Activated CD8-positive, alpha-beta T cell treated with anti-CD3 and anti-CD28 coated beads for 36 hours (primary cell): ENCODE measurements at regions not wholly inside any gene's neighbourhood (a gene's known extent, or its start where the extent isn't known, plus 50 kb on each side); places are given as distances from the start of the nearest gene placed in this dataset.

Experiments used
- ATAC-seq: fragments of 200-7000 bp; cut with Tn5 transposase; one replicate; pipeline ENCODE4 v1.10.0; 2021; ENCODE audit warnings: mild to moderate bottlenecking, moderate library complexity
- CTCF ChIA-PET: fragments of 350-600 bp; sonication (Branson Sonifier 250); formaldehyde crosslinking; loops from one replicate; lab custom pipeline; 2021; ENCODE audit warnings: antibody characterized with exemption; lab: Charles Lee
- POLR2A ChIA-PET: fragments of 350-600 bp; sonication (Branson Sonifier 250); formaldehyde crosslinking; loops from one replicate; lab custom pipeline; 2021; ENCODE audit warnings: antibody characterized with exemption; lab: Charles Lee
- DNase-seq: peaks from one replicate; pipeline ENCODE4 v3.0.0-alpha.2; 2020
- H3K27ac Mint-ChIP-seq: one replicate; pipeline ENCODE4 v1.8.0; 2021; ENCODE audit warnings: mild to moderate bottlenecking, mixed read lengths
- H3K27me3 Mint-ChIP-seq: one replicate; pipeline ENCODE4 v1.8.0; 2021; ENCODE audit warnings: mixed read lengths
- H3K36me3 Mint-ChIP-seq: one replicate; pipeline ENCODE4 v1.8.0; 2021; ENCODE audit warnings: low read depth, mixed read lengths
- H3K4me1 Mint-ChIP-seq: one replicate; pipeline ENCODE4 v1.8.0; 2021; ENCODE audit warnings: low read depth, mixed read lengths
- H3K4me3 Mint-ChIP-seq: one replicate; pipeline ENCODE4 v1.8.0; 2021; ENCODE audit warnings: mild to moderate bottlenecking, moderate library complexity, mixed read lengths
- H3K9me3 Mint-ChIP-seq: one replicate; pipeline ENCODE4 v1.8.0; 2021; ENCODE audit warnings: mixed read lengths
- CTCF ChIP-seq: fragments of 200-600 bp; IDR thresholded peaks from one replicate; pipeline ENCODE4 v1.8.0; 2022; ENCODE audit warnings: antibody characterized with exemption, mild to moderate bottlenecking
- intact Hi-C: fragments of 100-400 bp; cut with micrococcal nuclease; formaldehyde crosslinking; loops from one replicate; pipeline ENCODE4 v1.10.0; 2022

GRCh38 chr10:129390726-129391125, 76.3 kb upstream of the MGMT start:
- Mint-ChIP-seq H3K27me3 (peaks cover 4% of the 10 kb centered on the region), H3K9me3 (no peaks in the 10 kb centered on the region), H3K4me1 (no peaks in the 10 kb centered on the region), H3K4me3 (no peak overlapping the region), H3K27ac (no peak overlapping the region), H3K36me3 (no peaks in the 10 kb centered on the region)
- intact Hi-C loops = no loop called here
- POLR2A ChIA-PET = no interaction called here
- DNase-seq (no peak), ATAC-seq (no peak)
- CTCF ChIA-PET = no interaction called here
- no peak for TF ChIP-seq CTCF

DNA sequence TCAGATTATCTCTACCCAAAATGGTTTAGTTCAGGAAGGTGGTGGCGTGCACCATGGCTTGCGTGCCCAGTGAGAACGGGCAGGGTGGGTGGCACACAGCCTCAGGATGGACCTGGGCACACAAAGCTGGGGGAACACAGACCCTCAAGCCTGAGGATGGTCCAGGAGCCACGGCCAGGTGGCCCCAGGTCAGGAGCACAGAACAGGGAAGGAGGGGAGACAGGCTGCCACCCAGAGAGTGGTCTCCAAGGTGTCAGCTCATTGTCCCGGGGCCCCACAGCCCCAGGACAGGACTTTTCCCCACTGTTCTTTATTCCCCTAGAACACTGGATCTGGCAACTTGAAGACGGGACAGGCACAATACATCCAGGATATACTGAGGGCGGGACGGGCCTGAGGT, 75.6 kb upstream of the MGMT start:
- ATAC-seq = no peak
- intact Hi-C loops = no loop called here
- H3K27me3 Mint-ChIP-seq = peaks cover 4% of the 10 kb centered on the region
- ChIA-PET POLR2A (no interaction called here), CTCF (no interaction called here)
- no peak overlapping the region for H3K4me3 Mint-ChIP-seq
- no peaks in the 10 kb centered on the region for H3K36me3 Mint-ChIP-seq
- H3K4me1 Mint-ChIP-seq = no peaks in the 10 kb centered on the region
- H3K27ac Mint-ChIP-seq = no peak overlapping the region
- TF ChIP-seq CTCF = no peak
- H3K9me3 Mint-ChIP-seq = no peaks in the 10 kb centered on the region
- DNase-seq = no peak

GRCh38 chr10:129392855-129393254, 74.2 kb upstream of the MGMT start:
- ATAC-seq = no peak
- H3K36me3 Mint-ChIP-seq = no peaks in the 10 kb centered on the region
- no peak for DNase-seq
- no peak for TF ChIP-seq CTCF
- no peak overlapping the region for H3K4me3 Mint-ChIP-seq
- H3K27ac Mint-ChIP-seq = no peak overlapping the region
- intact Hi-C loops = no loop called here
- ChIA-PET POLR2A (no interaction called here), CTCF (no interaction called here)
- H3K9me3 Mint-ChIP-seq = no peaks in the 10 kb centered on the region
- H3K27me3 Mint-ChIP-seq = peaks cover 4% of the 10 kb centered on the region
- H3K4me1 Mint-ChIP-seq = no peaks in the 10 kb centered on the region

GRCh38 chr10:129393812-129394211, 73.2 kb upstream of the MGMT start:
- TF ChIP-seq CTCF = no peak
- Mint-ChIP-seq H3K27me3 (peaks cover 4% of the 10 kb centered on the region), H3K9me3 (no peaks in the 10 kb centered on the region), H3K4me3 (no peak overlapping the region), H3K27ac (no peak overlapping the region), H3K36me3 (no peaks in the 10 kb centered on the region), H3K4me1 (no peaks in the 10 kb centered on the region)
- ATAC-seq (no peak), DNase-seq (no peak)
- ChIA-PET CTCF (no interaction called here), POLR2A (no interaction called here)
- intact Hi-C loops = no loop called here

DNA sequence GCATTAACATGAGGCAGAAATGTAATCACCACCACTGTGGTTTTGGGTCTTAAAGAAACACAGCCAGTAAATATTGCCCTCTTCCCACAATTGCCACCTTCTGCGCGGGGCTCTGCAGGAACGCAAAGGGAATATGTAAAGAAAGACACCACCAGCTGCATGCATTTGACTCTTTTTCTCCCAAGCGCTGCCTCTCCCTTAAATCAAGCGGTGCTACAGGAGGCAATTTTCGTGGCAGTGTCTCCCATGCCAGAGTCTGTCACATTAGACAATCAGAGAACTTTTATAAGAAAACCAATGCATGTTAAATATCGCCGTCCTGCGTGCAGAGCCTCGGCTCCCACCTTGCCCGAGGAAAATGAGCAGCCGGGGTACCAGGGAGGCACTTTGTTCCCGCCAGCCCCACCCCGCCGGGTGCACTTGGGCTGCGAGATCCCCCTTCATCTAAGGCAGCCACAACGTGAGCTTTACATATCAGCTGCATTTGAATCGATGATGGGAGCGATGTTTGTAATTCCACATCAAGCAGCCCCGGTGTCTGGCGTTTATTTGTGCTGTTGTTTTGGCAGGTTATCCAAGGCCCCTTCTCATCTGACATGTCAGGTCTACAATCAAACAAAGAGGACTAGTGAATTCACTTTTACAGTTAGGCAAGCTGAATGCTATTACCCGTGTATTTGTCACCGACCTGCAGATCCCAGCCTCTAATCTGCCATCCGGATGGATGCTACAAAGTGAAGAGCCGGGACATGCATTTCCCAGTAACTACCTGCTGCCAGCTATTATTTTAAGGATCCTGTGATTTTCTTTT, 72.3 kb upstream of the MGMT start:
- TF ChIP-seq CTCF = no peak
- intact Hi-C loops = no loop called here
- DNase-seq = no peak
- CTCF ChIA-PET = no interaction called here
- Mint-ChIP-seq H3K9me3 (no peaks in the 10 kb centered on the region), H3K27ac (no peak overlapping the region), H3K4me3 (no peak overlapping the region), H3K27me3 (peaks cover 4% of the 10 kb centered on the region), H3K36me3 (no peaks in the 10 kb centered on the region), H3K4me1 (no peaks in the 10 kb centered on the region)
- ATAC-seq = no peak
- POLR2A ChIA-PET = no interaction called here
